Kidney epithelial cell (primary cell): ENCODE measurements at regions not wholly inside any gene's neighbourhood (a gene's known extent, or its start where the extent isn't known, plus 50 kb on each side); places are given as distances from the start of the nearest gene placed in this dataset.

Experiments used
- DNase-seq: peaks from one replicate; pipeline ENCODE4 v3.0.0-alpha.2; 2010; ENCODE audit warnings: low read depth
- H3K27me3 ChIP-seq: 2 replicates; pipeline ENCODE4 v1.6.0; 2011; ENCODE audit warnings: low read length; ENCODE audit not compliant: control insufficient read depth, insufficient read depth
- H3K36me3 ChIP-seq: 2 replicates; pipeline ENCODE4 v1.5.1; 2011; ENCODE audit warnings: low read length; ENCODE audit not compliant: control insufficient read depth, insufficient read depth
- H3K4me3 ChIP-seq: 2 replicates; pipeline ENCODE4 v1.5.1; 2011; ENCODE audit warnings: low read depth, mild to moderate bottlenecking, control low read depth, low read length
- CTCF ChIP-seq: IDR thresholded peaks from 2 replicates; pipeline ENCODE4 v1.5.1; 2011; ENCODE audit warnings: mild to moderate bottlenecking, moderate library complexity, low read length, control low read depth, inconsistent platforms; ENCODE audit not compliant: insufficient read depth, poor library complexity, severe bottlenecking

- no peak overlapping the region for H3K4me3 ChIP-seq
- peaks cover 7% of the 10 kb centered on the region for H3K27me3 ChIP-seq
- DNase-seq, result no peak
- no peaks in the 10 kb centered on the region for H3K36me3 ChIP-seq
- no peak for TF ChIP-seq CTCF
Observed at GRCh38 chr12:4027412-4027811, 154.2 kb upstream of the PARP11 start.

DNA sequence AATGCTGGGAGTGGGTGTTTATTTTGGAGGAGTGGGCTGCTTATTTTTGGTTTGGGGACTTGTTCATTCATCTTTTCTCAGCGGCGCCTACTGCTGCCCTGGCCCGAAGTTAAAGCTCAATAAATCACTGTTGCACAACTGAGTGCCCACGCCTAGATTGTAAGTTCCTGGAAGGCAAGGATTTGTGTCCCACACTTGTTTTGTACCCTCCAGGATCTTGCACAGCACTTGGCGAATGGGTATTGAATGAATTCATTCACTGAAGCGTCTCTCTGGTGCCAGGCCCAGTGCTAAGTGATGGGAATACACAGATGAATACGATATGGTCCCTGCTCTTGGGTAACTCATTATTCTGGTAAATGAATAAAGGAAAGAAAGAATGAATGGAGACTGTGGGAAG is 153.3 kb upstream of the PARP11 start:
- H3K27me3 ChIP-seq, result peaks cover 7% of the 10 kb centered on the region
- no peak for TF ChIP-seq CTCF
- H3K4me3 ChIP-seq, result no peak overlapping the region
- DNase-seq, result no peak
- no peaks in the 10 kb centered on the region for H3K36me3 ChIP-seq

DNA sequence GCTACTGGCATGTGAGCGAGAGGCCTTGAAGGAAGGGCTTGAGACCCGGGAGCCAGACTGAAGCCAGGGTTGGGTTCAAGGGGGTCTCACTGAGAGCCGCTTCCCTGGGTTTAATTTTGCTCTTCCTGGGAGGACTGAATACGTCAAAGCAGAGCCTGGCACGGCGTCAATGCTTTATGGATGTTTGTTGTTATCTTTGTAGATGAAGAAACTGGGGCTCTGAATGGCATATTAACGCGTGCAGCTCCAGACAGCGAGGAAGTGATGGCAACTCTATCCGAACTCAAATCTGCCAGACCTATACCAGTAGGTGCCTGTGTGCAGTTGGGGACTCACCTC is 152.8 kb upstream of the PARP11 start:
- no peak for TF ChIP-seq CTCF
- no peak for DNase-seq
- Histone ChIP-seq H3K27me3 (peaks cover 7% of the 10 kb centered on the region), H3K4me3 (no peak overlapping the region), H3K36me3 (no peaks in the 10 kb centered on the region)

- Histone ChIP-seq H3K4me3 (no peak overlapping the region), H3K27me3 (peaks cover 7% of the 10 kb centered on the region), H3K36me3 (no peaks in the 10 kb centered on the region)
- DNase-seq, result no peak
- TF ChIP-seq CTCF, result no peak
Observed at GRCh38 chr12:4025181-4026019, 152.2 kb upstream of the PARP11 start.

DNA sequence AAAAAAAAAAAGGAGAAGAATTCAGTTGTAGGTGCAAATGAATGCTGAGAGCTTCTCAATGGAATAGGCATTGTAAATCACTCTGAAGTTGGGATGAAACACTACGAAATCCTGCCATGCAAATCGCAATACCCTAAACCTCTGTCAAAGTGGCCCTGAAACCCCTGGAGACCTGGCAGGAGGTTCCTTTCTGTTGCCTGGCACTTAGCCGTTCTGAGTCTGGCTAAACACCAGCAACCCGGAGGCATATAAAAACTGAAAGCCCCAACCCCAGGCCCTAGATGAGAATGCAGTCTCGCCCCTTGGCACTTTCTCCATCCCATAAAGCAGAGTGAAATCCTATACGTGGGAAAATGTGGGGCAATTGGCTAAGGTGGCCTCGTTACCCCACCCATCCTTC is 151.5 kb upstream of the PARP11 start:
- DNase-seq, result no peak
- peaks cover 7% of the 10 kb centered on the region for H3K27me3 ChIP-seq
- no peak overlapping the region for H3K4me3 ChIP-seq
- no peak for TF ChIP-seq CTCF
- no peaks in the 10 kb centered on the region for H3K36me3 ChIP-seq
